HG03064 (cell line): ENCODE measurements at regions not wholly inside any gene's neighbourhood (a gene's known extent, or its start where the extent isn't known, plus 50 kb on each side); places are given as distances from the start of the nearest gene placed in this dataset.
"Not testable (repeated sequence)": the region's sequence is repeated elsewhere in the genome, so short reads cannot be mapped to it uniquely, and the experiment has no call there.

Experiments
- ATAC-seq: cut with Tn5 transposase; IDR thresholded peaks from one replicate; pipeline ENCODE4 v1.9.1; 2021; ENCODE audit warnings: low read depth; ENCODE audit not compliant: unreplicated experiment

- no peak for ATAC-seq
These were observed 176.5 kb downstream of the PSMG1 start for GRCh38 chr21:39006571-39007311.

- no peak for ATAC-seq
These were observed 177.8 kb downstream of the PSMG1 start for GRCh38 chr21:39005502-39005787.

- ATAC-seq: no peak
These were observed 178.4 kb downstream of the PSMG1 start for GRCh38 chr21:39004634-39005501.

DNA sequence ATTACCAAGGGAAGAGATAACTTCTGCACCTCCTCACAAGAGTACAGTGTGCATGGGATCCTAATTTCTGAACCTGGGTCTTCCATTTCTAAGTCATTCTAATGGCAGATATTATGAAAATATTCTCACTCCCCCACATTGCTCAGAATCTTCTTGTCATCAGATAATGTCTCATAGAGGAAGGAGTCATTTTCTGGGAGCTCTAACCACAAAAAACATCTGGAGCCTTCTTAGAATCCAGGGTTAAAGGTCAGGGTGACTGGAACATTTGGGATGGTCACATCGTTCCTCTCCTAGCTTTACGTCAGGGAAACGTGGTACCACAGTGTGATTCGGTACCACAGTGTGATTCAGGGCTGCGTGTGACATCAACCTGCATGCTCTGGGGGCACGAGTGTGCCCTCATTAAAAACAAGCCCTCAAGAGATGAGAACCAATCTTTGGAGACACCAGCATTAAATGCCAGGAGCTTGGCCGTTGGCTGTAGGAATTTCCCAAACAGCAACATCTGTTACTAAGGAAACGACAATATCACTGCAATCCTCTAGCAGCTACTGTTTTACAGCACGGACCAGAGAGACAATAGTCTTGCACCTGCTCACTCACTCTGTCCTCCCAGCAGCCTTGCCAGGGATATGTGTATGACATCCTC is 179.1 kb downstream of the PSMG1 start:
- no peak for ATAC-seq

GRCh38 chr21:39001341-39001740 is 181.9 kb downstream of the PSMG1 start:
- ATAC-seq: no peak

DNA sequence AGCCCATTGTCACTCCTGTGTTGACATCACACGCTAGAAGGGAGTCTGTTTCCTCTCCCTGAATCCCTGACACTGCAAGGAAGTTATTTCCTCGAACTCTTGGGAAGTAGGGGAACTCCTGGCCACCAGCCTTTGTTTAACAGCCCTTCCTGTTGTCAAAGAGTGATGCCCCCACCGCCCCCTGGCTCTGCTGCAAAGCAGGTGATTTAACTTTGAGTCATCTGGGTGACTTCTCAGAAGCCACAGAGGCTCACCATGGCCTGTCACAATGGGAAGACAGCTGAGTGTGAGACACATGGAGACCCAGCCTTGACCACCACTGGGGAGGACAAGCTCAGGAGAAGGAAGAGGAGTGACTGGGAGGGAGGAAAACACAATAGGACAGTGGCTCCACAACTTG is 182.8 kb downstream of the PSMG1 start:
- no peak for ATAC-seq

DNA sequence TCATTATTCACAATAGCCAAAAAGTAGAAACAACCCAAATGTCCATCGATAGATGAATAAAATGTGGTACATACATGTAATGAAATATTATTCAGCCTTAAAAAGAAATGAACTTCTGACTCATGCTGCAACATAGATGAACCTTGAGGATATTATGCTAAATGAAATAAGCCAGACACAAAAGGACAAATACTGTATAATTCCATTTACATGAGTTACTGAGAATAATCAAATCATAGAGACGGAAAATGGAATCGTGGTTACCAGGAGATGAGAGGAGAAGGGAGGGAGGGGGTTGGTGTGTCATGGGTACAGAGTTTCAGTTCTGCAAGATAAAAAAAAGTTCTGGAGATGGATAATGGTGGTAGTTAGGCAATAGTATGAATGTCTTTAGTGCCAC is 184.1 kb downstream of the PSMG1 start:
- ATAC-seq: no peak

GRCh38 chr21:38998281-38998680 is 185.0 kb downstream of the PSMG1 start:
- ATAC-seq: not testable (repeated sequence)

DNA sequence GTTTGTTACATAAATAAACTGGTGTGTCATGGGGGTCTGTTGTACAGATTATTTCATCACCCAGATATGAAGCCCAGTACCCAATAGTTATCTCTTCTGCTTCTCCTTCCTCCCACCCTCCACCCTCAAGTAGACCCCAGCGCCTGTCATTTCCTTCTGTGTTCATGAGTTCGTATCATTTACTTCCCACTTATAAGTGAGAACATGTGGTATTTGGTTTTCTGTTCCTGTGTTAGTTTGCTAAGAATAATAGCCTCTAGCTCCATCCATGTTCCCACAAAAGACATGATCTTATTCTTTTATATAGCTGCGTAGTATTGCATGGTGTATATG is 185.4 kb downstream of the PSMG1 start:
- not testable (repeated sequence) for ATAC-seq

GRCh38 chr21:38997051-38997842 is 186.0 kb downstream of the PSMG1 start:
- ATAC-seq: no peak

GRCh38 chr21:38996355-38996754 is 186.9 kb downstream of the PSMG1 start:
- ATAC-seq: no peak

GRCh38 chr21:38995731-38996130 is 187.5 kb downstream of the PSMG1 start:
- ATAC-seq: no peak

DNA sequence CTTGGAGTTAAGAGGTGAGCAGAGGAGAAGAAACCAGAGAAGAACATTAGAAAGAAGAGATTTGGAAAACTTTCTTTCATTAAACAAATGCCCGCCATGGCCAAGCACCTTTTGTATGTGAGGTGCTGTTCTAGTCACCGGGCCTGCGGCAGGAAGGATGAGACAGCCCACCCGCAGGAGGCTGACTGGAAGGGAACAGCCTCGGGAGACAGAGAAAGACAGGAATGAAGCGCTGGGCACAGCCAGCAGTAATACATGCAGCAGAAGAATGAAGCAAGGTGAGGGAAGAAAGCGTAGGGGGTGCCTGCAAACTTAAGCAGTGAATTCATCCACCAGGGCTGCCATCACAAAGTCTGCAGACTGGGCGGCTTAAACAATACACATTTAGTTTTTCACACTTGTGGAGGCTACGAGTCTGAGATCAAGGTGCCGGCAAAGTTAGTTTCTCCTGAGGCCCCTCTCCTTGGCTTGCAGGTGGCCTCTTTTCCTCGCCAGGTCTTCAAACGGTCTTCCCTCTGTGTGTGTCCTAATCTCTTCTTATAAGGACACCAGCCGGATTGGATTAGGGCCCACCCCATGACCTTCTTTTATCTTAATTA is 188.1 kb downstream of the PSMG1 start:
- ATAC-seq: no peak

DNA sequence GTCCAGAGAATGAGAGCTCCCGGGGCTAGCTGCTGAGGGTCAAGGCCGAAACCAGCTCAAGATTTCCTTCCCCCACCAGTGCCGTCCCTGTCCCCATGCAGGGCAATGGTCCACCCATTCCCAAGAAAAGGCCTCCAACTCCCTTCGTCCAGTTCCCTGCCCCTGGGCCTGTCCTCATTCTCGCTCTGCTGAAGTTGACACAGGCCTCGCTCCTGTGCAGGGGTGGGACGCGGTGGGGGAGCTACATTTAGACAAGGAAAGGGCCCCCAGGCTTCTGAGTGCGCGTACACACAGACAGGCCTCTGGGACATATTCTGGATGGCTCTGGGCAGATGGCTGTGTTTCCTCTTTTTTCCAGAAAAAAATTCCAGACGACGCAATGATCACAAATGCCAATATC is 188.3 kb downstream of the ETS2 start:
- ATAC-seq: no peak

DNA sequence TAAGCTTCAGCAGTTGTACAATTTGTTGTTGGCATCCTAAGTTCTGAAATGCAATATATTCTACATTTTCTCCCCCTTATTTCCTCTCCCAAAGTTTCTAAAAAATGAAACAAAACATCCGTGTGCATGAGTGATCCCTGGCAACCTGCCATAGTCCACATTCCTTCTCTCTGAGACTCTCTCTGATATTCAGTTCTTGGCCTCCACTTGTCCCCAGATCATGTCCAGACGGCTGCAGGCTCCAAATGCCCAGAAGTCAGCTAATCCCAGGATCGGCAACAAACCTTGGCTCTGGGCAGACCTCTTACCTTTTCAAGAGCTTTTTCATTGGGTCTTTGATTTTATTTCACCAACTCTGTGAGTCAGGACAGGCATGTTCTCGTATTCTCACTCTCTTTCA is 187.8 kb downstream of the ETS2 start:
- no peak for ATAC-seq

- ATAC-seq: no peak
These were observed 187.0 kb downstream of the ETS2 start for GRCh38 chr21:38992737-38993136.

DNA sequence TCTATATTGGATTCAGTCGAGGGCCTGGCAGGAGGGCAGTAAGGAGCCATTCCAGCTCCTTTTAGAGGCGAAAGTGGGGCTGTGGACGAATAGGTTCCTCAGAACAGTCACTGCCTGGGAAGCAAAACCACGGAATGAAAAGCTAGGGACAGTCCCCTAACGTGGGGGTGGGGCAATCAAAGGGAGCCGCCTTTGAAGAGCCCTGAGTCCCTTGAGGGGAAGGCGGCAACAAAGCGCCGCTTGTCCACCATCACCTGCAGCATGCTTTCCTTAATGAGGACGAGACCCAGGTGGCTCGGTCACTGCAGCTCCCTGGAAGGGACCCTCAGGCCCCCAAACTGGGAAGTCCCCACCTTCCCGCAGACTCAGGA is 184.7 kb downstream of the ETS2 start:
- no peak for ATAC-seq

DNA sequence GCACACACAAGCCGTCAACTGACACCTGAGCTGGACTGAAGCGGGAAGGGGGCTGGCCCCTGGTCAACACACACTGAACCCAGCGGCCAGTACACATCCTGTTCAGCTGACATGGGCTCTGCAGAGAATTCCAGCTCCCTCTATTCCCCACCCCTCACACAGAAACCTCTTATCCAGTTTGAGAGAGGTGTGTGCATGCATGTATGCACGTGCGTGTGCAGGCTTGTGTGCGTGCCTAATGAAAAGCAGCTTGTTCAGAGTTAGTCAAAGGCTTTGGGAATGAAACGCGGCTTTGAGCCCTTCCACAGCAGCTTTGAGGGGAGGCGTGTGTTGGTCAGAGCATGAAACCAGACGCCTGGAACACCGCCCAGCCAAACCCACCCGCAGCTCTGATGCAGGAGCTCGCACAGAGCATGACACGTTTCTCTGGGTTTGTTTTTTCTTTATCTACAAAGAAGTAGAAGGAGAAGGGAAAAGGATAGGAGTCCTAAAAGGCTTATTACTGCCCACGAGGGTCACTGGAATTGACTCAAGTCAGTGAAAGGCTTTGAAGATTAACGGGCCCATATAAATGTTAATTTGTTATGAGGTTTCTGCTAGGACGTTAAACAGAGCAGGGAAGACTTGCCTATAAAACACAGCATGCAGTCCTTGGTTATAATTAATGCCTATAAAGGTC is 184.2 kb downstream of the ETS2 start:
- no peak for ATAC-seq

GRCh38 chr21:38989379-38989744 is 183.6 kb downstream of the ETS2 start:
- no peak for ATAC-seq
